ENCODE measurements at regions not wholly inside any gene's neighbourhood (a gene's known extent, or its start where the extent isn't known, plus 50 kb on each side); places are given as distances from the start of the nearest gene placed in this dataset.

DNA sequence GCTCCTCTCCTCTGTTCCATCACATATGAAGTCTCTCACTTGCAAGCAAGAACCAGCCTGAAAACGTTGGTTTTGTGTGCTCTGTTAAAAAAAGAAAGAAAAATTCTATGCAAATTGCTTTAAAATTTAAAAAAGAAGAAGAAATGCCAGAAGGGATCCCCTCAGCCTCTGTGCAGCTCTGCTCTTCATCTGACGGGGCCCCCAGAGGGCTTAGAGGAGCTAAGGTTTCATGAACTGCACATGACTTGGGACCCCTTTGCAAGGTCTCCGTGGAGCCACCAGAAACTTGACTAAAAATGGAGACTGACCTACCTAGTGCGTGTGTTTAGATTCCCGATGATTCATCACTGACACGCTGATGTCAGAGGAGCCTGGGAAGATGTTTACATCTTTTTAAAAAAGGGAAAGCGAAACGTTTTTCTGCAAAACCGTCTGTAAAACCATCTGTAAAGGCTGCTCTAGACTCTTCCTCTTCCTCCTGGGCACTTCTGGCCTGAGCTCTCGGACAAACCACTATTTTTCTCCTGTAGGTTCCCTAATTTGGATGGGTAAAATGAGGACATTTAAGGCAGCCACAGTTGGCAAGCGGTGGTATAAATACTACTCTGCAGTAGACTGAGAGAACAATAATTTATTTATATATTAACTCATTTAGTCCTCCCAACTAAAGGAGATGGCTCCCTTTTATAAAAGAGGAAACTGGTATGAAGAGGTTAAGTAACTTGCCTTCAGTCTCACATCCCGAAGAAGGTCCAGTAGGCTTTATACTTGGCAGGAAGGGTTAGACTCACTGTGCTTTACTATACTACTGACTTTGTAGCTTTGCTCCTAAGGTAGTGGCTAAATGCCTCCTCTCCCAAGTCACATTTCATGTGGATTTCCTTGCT, 67.2 kb upstream of the POLG start:
- DNase-seq (no peak), ATAC-seq (ENCODE audit: insufficient read depth, low read depth) (no peak)
- TF ChIP-seq EZH2 (IDR thresholded peaks at IDR 0.05; ENCODE audit: borderline replicate concordance, low read depth, low read length, severe bottlenecking), result no peak
- no peaks in the 10 kb centered on the region for H3K9me3 ChIP-seq (ENCODE audit: insufficient read depth, low read length, severe bottlenecking)
- no peak overlapping the region for H3K4me3 ChIP-seq (ENCODE audit: low read depth in 1 of 2, low read length in 2 of 2)
- peaks cover 16% of the 10 kb centered on the region for H3K27me3 ChIP-seq (ENCODE audit: insufficient read depth, low read length, poor library complexity)
- no peaks in the 10 kb centered on the region for H3K4me1 ChIP-seq (ENCODE audit: insufficient read depth, low read length)
- no peak overlapping the region for H3K27ac ChIP-seq (ENCODE audit: low read length)
- no peaks in the 10 kb centered on the region for H4K20me1 ChIP-seq (ENCODE audit: insufficient read depth, low read length)
- no peak overlapping the region for H3K9ac ChIP-seq (ENCODE audit: low read depth, low read length)
- no peak overlapping the region for H3K4me2 ChIP-seq (ENCODE audit: insufficient read depth, low read length)
- no peaks in the 10 kb centered on the region for H3K36me3 ChIP-seq (ENCODE audit: insufficient read depth, low read length)
- no peaks in the 10 kb centered on the region for H3K79me2 ChIP-seq (ENCODE audit: insufficient read depth, low read length)
- H2AFZ ChIP-seq (ENCODE audit: low read depth, low read length), result no peak overlapping the region

DNA sequence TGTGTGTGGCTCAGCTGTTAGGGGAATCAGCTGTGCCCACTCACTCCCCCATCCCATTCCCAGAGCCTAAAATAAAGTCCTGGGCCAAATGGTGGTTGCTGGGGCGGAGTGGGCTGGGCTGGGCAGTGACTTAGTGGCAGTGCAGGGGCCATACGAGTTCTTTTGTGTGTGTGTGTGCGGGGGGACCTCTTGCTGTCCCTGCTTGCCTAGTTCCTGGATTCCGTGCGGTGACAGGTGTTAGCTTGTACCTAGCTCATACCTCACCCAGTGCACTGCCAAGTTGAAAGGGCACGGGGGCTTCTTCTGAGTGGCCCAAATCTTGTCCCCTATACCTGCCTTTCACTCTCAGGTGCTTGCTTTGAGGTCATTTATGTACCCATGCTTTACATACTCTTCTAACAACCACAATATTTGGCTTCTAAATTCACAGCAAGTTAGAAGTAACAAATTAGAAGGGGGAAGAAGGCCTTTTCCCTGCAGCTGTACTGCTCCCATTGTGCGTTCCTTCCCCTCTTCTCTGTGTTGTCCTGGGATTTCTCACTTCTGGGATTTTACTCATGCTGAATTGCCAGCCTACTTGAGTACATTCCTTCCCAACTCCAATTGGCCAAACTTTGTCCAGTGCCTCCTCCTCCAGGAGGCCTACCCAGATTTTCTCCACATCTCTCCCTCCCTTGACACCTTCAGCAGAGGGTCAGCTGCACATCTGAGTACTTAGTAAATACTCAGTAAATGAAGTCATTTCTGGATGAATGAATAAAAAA, 66.3 kb upstream of the POLG start:
- H3K9ac ChIP-seq (ENCODE audit: low read depth, low read length), result no peak overlapping the region
- no peaks in the 10 kb centered on the region; the same call in 1 of the 2 replicates for H4K20me1 ChIP-seq (ENCODE audit: insufficient read depth, low read length)
- H3K36me3 ChIP-seq (ENCODE audit: insufficient read depth, low read length), result no peaks in the 10 kb centered on the region
- no peaks in the 10 kb centered on the region for H3K9me3 ChIP-seq (ENCODE audit: insufficient read depth, low read length, severe bottlenecking)
- no peak overlapping the region for H3K4me2 ChIP-seq (ENCODE audit: insufficient read depth, low read length)
- DNase-seq, result no peak
- ATAC-seq (ENCODE audit: insufficient read depth, low read depth), result no peak
- H3K4me3 ChIP-seq (ENCODE audit: low read depth in 1 of 2, low read length in 2 of 2), result no peak overlapping the region
- no peaks in the 10 kb centered on the region for H3K4me1 ChIP-seq (ENCODE audit: insufficient read depth, low read length)
- TF ChIP-seq, protein P1, sequence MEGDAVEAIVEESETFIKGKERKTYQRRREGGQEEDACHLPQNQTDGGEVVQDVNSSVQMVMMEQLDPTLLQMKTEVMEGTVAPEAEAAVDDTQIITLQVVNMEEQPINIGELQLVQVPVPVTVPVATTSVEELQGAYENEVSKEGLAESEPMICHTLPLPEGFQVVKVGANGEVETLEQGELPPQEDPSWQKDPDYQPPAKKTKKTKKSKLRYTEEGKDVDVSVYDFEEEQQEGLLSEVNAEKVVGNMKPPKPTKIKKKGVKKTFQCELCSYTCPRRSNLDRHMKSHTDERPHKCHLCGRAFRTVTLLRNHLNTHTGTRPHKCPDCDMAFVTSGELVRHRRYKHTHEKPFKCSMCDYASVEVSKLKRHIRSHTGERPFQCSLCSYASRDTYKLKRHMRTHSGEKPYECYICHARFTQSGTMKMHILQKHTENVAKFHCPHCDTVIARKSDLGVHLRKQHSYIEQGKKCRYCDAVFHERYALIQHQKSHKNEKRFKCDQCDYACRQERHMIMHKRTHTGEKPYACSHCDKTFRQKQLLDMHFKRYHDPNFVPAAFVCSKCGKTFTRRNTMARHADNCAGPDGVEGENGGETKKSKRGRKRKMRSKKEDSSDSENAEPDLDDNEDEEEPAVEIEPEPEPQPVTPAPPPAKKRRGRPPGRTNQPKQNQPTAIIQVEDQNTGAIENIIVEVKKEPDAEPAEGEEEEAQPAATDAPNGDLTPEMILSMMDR (IDR thresholded peaks at IDR 0.05; ENCODE audit: borderline replicate concordance, extremely low read depth, low read length, poor library complexity, severe bottlenecking), result no peak
- no peak for TF ChIP-seq EZH2 (IDR thresholded peaks at IDR 0.05; ENCODE audit: borderline replicate concordance, low read depth, low read length, severe bottlenecking)
- peaks cover 16% of the 10 kb centered on the region for H3K27me3 ChIP-seq (ENCODE audit: insufficient read depth, low read length, poor library complexity)
- no peak overlapping the region for H3K27ac ChIP-seq (ENCODE audit: low read length)
- H3K79me2 ChIP-seq (ENCODE audit: insufficient read depth, low read length), result no peaks in the 10 kb centered on the region
- H2AFZ ChIP-seq (ENCODE audit: low read depth, low read length), result no peak overlapping the region

DNA sequence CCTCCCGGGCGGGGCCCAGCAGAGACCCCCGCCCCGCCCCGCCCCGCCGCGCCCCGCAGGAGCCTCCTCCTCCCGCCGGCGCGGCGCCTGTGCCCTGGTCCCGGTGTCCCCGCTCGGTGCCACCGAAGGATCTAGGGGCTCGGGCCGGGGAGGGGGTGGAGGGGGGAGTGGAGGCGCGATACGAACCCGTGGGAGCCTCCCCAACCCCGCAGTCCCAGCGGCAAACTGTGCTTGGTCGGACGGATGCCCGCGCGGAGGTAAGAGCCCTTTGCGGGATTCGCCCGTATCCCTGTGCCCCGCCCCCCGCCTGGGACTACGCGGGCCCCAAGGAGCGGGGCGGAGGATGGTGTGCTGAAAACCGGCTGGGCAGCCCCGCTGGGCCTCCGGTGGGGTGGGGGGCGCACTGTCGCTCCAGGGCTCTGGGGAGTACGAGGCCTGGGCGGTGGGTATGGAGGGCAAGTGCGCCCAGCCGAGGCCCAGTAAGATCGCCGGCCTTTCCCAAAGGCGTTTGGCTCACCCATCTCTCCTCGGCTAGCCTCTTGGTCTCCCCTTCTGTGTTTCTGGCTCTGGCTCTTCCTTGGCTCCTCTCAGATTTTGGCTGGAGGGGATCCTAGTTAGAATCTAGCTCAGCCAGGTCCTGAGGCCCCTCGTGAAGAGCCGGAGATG, 65.6 kb upstream of the POLG start:
- H2AFZ ChIP-seq (ENCODE audit: low read depth, low read length), result no peak overlapping the region
- peaks cover 16% of the 10 kb centered on the region for H3K27me3 ChIP-seq (ENCODE audit: insufficient read depth, low read length, poor library complexity)
- H3K79me2 ChIP-seq (ENCODE audit: insufficient read depth, low read length), result no peaks in the 10 kb centered on the region
- H3K4me2 ChIP-seq (ENCODE audit: insufficient read depth, low read length), result no peak overlapping the region
- no peak overlapping the region for H3K4me3 ChIP-seq (ENCODE audit: low read depth in 1 of 2, low read length in 2 of 2)
- no peak overlapping the region for H3K27ac ChIP-seq (ENCODE audit: low read length)
- ATAC-seq (ENCODE audit: insufficient read depth, low read depth), result no peak
- no peaks in the 10 kb centered on the region; the same call in 1 of the 2 replicates for H4K20me1 ChIP-seq (ENCODE audit: insufficient read depth, low read length)
- no peak for TF ChIP-seq EZH2 (IDR thresholded peaks at IDR 0.05; ENCODE audit: borderline replicate concordance, low read depth, low read length, severe bottlenecking)
- TF ChIP-seq, protein P1 (IDR thresholded peaks at IDR 0.05; ENCODE audit: borderline replicate concordance, extremely low read depth, low read length, poor library complexity, severe bottlenecking), result no peak
- no peak overlapping the region for H3K9ac ChIP-seq (ENCODE audit: low read depth, low read length)
- no peak for DNase-seq
- H3K9me3 ChIP-seq (ENCODE audit: insufficient read depth, low read length, severe bottlenecking), result no peaks in the 10 kb centered on the region
- no peaks in the 10 kb centered on the region for H3K36me3 ChIP-seq (ENCODE audit: insufficient read depth, low read length)
- no peaks in the 10 kb centered on the region for H3K4me1 ChIP-seq (ENCODE audit: insufficient read depth, low read length)
